PFSK-1 (cell line): ENCODE measurements at regions not wholly inside any gene's neighbourhood (a gene's known extent, or its start where the extent isn't known, plus 50 kb on each side); places are given as distances from the start of the nearest gene placed in this dataset.

Experiments
- FOXP2 ChIP-seq: optimal IDR thresholded peaks from 2 replicates; pipeline ENCODE3; 2011; ENCODE audit warnings: borderline replicate concordance, control low read depth, inconsistent platforms; ENCODE audit not compliant: insufficient read depth; ENCODE audit errors: extremely low read length, extremely low read depth
- POLR2AphosphoS5 ChIP-seq: IDR thresholded peaks from 2 replicates; pipeline ENCODE4 v1.6.1; 2012; ENCODE audit warnings: low read depth, mild to moderate bottlenecking, control low read depth, low read length, moderate library complexity
- SIN3A ChIP-seq: IDR thresholded peaks from 2 replicates; pipeline ENCODE4 v1.6.1; 2012; ENCODE audit warnings: mild to moderate bottlenecking, low read length, moderate library complexity, borderline replicate concordance; ENCODE audit not compliant: insufficient read depth
- TAF1 ChIP-seq: IDR thresholded peaks from 2 replicates; pipeline ENCODE4 v1.6.1; 2012; ENCODE audit warnings: low read length, control low read depth, borderline replicate concordance; ENCODE audit not compliant: insufficient read depth
- TF ChIP-seq, protein P1 (sequence below), 2 experiments: IDR thresholded peaks; 2 replicates each; pipeline versions ENCODE4 v1.6.1 to v1.8.0; 2011 to 2012; ENCODE audit warnings: low read depth in 2 of 2, low read length in 2 of 2, control low read depth in 1 of 2, inconsistent platforms in 1 of 2, mild to moderate bottlenecking in 1 of 2, moderate library complexity in 1 of 2; ENCODE audit not compliant: insufficient read depth in 1 of 2

DNA sequence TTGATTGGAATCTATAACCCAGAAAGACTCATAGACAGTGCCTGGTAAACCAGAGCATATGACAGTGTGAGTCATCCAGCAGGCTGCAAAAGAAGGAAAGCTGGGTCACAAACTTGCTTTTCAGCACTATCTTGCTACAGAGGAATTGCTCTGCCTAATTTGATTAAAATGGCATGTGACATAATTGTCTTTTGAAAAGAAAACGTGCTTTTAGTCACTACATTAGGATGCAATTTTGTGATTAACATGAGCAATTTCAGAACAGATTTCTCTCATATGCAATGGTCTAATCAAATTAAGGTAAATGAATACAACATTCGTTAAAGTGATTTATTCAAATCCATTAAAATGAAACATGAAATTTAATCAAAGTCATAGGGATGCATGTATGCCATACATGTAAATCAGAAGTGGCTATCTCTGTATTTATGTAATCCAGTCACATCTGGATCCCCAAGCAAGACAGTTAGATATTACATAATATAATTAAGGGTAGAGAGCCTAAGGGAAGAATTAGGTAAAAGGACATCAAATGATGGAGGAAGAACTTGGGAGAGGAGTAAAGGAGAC is 400.0 kb upstream of the HTR1E start:
- TF ChIP-seq, protein P1, sequence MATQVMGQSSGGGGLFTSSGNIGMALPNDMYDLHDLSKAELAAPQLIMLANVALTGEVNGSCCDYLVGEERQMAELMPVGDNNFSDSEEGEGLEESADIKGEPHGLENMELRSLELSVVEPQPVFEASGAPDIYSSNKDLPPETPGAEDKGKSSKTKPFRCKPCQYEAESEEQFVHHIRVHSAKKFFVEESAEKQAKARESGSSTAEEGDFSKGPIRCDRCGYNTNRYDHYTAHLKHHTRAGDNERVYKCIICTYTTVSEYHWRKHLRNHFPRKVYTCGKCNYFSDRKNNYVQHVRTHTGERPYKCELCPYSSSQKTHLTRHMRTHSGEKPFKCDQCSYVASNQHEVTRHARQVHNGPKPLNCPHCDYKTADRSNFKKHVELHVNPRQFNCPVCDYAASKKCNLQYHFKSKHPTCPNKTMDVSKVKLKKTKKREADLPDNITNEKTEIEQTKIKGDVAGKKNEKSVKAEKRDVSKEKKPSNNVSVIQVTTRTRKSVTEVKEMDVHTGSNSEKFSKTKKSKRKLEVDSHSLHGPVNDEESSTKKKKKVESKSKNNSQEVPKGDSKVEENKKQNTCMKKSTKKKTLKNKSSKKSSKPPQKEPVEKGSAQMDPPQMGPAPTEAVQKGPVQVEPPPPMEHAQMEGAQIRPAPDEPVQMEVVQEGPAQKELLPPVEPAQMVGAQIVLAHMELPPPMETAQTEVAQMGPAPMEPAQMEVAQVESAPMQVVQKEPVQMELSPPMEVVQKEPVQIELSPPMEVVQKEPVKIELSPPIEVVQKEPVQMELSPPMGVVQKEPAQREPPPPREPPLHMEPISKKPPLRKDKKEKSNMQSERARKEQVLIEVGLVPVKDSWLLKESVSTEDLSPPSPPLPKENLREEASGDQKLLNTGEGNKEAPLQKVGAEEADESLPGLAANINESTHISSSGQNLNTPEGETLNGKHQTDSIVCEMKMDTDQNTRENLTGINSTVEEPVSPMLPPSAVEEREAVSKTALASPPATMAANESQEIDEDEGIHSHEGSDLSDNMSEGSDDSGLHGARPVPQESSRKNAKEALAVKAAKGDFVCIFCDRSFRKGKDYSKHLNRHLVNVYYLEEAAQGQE (IDR thresholded peaks at IDR 0.05; ENCODE audit: insufficient read depth in 1 of 2, low read depth in 2 of 2, low read length in 2 of 2), result no peak
- TF ChIP-seq FOXP2 (no peak), SIN3A (no peak), TAF1 (no peak), POLR2AphosphoS5 (no peak)

DNA sequence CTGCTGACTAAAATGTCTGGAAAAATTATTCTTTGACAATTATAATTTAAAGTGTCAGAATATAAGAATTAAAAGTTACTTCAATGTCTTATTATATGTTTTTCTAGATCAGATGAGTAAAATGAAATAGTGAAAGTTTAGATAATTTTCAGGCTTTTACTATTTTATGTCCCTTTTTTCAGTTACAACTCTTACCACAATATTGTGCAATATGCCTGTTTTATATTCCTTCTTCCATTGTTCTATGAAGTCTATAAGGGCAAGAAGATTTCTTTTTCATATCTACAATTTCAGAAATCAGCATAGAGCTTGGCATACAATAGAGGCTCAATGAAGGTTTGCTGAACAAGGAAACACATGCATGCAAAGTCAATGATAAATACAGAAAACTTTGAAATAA is 401.2 kb upstream of the HTR1E start:
- no peak for TF ChIP-seq POLR2AphosphoS5
- TF ChIP-seq, protein P1 (IDR thresholded peaks at IDR 0.05; ENCODE audit: insufficient read depth in 1 of 2, low read depth in 2 of 2, low read length in 2 of 2), result no peak
- TF ChIP-seq TAF1, result no peak
- TF ChIP-seq SIN3A, result no peak
- no peak for TF ChIP-seq FOXP2

DNA sequence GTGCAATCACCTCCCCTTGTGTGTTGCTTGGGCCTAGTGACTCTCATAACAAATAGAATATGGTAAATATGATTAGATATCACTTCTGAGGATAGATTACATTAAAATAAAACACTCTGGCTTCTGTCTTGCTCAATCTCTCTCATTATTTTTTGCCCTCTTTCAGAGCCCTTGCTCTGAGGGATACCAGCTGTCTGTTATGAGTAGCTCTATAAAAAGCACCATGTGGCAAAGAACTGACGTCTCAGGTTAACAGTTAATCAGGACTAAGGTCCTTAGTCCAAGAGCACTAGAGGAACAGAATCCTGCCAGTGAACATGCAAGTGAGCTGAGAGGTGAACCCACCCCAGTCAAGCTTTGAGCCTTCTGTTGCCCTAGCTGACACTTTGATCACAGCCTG is 402.2 kb upstream of the HTR1E start:
- no peak for TF ChIP-seq TAF1
- no peak for TF ChIP-seq SIN3A
- no peak for TF ChIP-seq POLR2AphosphoS5
- TF ChIP-seq, protein P1 (IDR thresholded peaks at IDR 0.05; ENCODE audit: insufficient read depth in 1 of 2, low read depth in 2 of 2, low read length in 2 of 2), result no peak
- TF ChIP-seq FOXP2, result no peak

DNA sequence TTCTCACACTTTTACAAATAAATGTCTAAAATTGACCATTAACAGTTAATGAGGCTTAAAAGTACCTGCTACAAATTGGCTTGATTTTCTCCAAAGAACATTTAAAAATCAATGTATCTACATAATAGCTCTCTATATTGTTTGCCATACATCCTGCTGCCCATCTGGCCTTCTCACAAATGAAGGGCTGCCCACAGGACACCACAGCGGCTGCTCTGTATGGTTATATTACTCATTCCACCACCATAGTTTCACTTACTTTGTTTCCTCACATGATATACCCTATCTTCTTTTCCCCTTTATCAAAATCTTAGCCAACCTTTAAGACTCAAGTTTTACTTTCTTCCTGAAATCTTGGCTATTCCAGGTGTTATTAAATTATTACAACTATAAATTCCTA is 407.7 kb upstream of the HTR1E start:
- TF ChIP-seq, protein P1 (IDR thresholded peaks at IDR 0.05; ENCODE audit: insufficient read depth in 1 of 2, low read depth in 2 of 2, low read length in 2 of 2), result no peak
- TF ChIP-seq FOXP2, result no peak
- no peak for TF ChIP-seq SIN3A
- no peak for TF ChIP-seq TAF1
- no peak for TF ChIP-seq POLR2AphosphoS5

DNA sequence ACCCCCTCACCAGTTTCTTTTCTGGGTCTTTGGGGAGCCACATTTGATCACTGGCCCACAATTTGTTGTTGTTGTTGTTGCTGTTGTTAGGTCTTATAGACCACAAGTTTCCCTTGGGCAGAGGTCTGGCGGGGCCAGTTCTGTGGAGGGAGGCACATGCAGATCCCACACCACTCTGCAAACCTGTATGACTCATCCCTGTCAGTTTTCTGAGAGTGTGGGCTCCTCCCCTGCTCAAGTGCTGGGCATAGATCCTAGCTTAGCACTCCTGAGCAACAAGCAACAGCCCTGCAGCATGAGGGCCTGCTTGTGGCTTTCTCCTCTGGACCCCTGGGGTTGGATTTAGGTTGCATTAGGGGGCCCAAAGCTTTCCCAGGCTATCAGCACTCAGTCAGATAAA is 411.1 kb upstream of the HTR1E start:
- TF ChIP-seq TAF1 (no peak), POLR2AphosphoS5 (no peak), FOXP2 (no peak), SIN3A (no peak)
- TF ChIP-seq, protein P1 (IDR thresholded peaks at IDR 0.05; ENCODE audit: insufficient read depth in 1 of 2, low read depth in 2 of 2, low read length in 2 of 2), result no peak
